ENCODE measurements at regions not wholly inside any gene's neighbourhood (a gene's known extent, or its start where the extent isn't known, plus 50 kb on each side); places are given as distances from the start of the nearest gene placed in this dataset.
"Not testable (repeated sequence)": the region's sequence is repeated elsewhere in the genome, so short reads cannot be mapped to it uniquely, and the experiment has no call there.

DNA sequence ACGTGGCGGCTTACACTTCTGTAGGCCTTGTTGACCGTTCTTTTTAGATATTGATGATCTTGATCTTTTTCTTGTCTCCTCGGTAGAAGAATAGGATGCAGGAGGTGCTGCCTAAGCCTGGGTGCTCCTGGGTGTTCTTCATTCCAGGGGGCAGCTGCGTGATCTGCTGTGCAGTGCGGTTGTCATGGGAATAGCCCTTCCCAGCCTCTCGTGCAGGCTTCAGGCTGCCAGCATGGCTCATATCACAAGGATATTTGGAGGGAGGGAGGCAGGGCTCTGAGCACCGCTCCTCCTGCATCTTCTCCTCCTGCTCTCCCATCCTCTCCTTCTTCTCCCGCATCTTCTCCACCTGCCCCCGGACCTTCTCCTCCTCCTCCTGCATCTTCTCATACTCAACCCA is 96.2 kb upstream of the ADCY2 start:
- not testable (repeated sequence) for H3K27me3 ChIP-seq (ENCODE audit: control insufficient read depth in 2 of 2, insufficient read depth in 1 of 2, low read length in 1 of 2); H3K4me3 ChIP-seq (ENCODE audit: low read length in 2 of 2); H3K4me1 ChIP-seq (ENCODE audit: control insufficient read depth in 2 of 2, insufficient read depth in 2 of 2, low read length in 2 of 2); H3K9me3 ChIP-seq (ENCODE audit: control insufficient read depth in 2 of 2, insufficient read depth in 1 of 2, low read length in 1 of 2); H3K27ac ChIP-seq (ENCODE audit: low read depth in 1 of 2, low read length in 1 of 2); H3K36me3 ChIP-seq (ENCODE audit: control insufficient read depth in 2 of 2, insufficient read depth in 2 of 2, low read length in 1 of 2); DNase-seq (ENCODE audit: low read depth in 6 of 9, low spot score in 9 of 9)
- 95% methylated on average over 10 of the region's 10 CpGs for WGBS

DNA sequence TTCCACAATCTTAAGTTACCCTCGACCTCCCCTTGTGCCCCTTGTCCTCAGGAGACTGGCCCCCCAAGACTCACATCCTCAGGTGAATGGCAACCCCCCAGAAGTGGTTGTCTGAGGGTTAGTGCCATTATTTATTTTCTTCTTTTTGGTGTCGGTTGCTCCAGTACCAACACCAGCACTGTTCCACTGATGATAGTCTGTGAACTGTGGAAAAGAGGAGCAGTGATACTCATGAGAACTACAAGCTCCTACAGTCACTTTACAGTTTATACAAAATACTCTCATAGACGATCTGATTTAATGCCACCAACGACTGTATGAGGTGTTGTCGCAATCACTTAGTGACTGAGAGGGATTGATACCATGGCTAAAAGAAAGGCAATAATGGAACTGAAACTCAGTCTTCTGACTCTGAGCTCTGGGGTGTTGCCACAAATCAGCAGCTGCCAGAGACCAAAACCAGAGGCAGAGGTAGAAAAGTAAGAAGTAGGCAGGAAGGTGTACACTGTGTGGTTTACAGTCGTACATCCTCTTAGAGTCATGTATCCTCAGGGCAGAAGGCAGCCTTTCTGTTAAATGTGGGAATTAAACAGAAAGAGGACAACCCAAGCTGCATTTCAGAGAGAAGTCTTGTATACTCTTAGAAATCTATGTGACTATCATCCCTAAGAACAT is 90.8 kb upstream of the ADCY2 start:
- H3K27me3 ChIP-seq (ENCODE audit: control insufficient read depth in 2 of 2, insufficient read depth in 1 of 2, low read length in 1 of 2); H3K36me3 ChIP-seq (ENCODE audit: control insufficient read depth in 2 of 2, insufficient read depth in 2 of 2, low read length in 1 of 2); H3K27ac ChIP-seq (ENCODE audit: low read depth in 1 of 2, low read length in 1 of 2); H3K4me1 ChIP-seq (ENCODE audit: control insufficient read depth in 2 of 2, insufficient read depth in 2 of 2, low read length in 2 of 2); H3K4me3 ChIP-seq (ENCODE audit: low read length in 2 of 2); H3K9me3 ChIP-seq (ENCODE audit: control insufficient read depth in 2 of 2, insufficient read depth in 1 of 2, low read length in 1 of 2); DNase-seq (ENCODE audit: low read depth in 6 of 9, low spot score in 9 of 9): not testable (repeated sequence)
- 81% methylated on average over 6 of the region's 6 CpGs for WGBS

DNA sequence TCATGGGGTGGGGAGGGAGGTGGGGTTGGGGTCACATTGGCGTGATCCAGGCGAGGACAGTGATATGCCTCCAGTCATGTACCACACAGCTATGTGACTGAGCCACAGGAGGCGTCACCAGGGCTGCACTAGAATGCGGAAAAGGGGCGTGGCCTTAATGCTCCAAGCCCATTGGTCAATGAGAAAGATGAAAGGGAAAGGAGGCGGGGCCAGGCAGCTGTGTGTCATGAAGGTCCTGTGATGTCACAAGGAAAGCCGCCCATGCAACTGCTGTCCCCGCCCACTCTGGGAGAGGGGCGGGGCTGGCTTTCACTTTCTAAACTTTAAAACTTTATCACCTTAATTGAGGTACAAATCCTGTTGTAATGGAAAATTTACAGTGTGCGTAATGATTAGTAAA is 89.4 kb upstream of the ADCY2 start:
- H3K36me3 ChIP-seq (ENCODE audit: control insufficient read depth in 2 of 2, insufficient read depth in 2 of 2, low read length in 1 of 2); H3K9me3 ChIP-seq (ENCODE audit: control insufficient read depth in 2 of 2, insufficient read depth in 1 of 2, low read length in 1 of 2): not testable (repeated sequence)
- 93% methylated on average over 10 of the region's 10 CpGs for WGBS

DNA sequence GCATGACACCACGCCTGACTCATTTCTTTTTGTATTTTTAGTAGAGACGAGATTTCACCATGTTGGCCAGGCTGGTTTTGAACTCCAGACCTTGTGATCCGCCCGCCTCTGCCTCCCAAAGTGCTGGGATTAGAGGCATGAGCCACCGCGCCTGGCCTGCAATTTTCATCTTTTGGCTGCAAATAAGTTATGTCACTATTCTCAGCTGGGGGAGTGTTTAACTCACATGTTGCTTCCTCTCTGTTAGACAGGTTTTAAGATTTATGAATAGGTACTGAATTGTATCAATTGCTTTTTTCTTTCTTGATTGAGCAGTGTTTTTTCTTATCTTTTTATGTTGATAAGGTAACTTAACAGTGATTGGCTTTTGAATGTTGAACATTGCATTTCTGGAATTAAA is 88.2 kb upstream of the ADCY2 start:
- not testable (repeated sequence) for DNase-seq (ENCODE audit: low read depth in 6 of 9, low spot score in 9 of 9); H3K4me1 ChIP-seq (ENCODE audit: control insufficient read depth in 2 of 2, insufficient read depth in 2 of 2, low read length in 2 of 2); H3K4me3 ChIP-seq (ENCODE audit: low read length in 2 of 2); H3K36me3 ChIP-seq (ENCODE audit: control insufficient read depth in 2 of 2, insufficient read depth in 2 of 2, low read length in 1 of 2); H3K9me3 ChIP-seq (ENCODE audit: control insufficient read depth in 2 of 2, insufficient read depth in 1 of 2, low read length in 1 of 2); H3K27me3 ChIP-seq (ENCODE audit: control insufficient read depth in 2 of 2, insufficient read depth in 1 of 2, low read length in 1 of 2); H3K27ac ChIP-seq (ENCODE audit: low read depth in 1 of 2, low read length in 1 of 2)
- 92% methylated on average over 6 of the region's 6 CpGs for WGBS

More for the DNA sequence above, 89.4 kb upstream of the ADCY2 start:
- H3K27me3 ChIP-seq (ENCODE audit: control insufficient read depth in 2 of 2, insufficient read depth in 1 of 2, low read length in 1 of 2); H3K4me3 ChIP-seq (ENCODE audit: low read length in 2 of 2); H3K27ac ChIP-seq (ENCODE audit: low read depth in 1 of 2, low read length in 1 of 2); DNase-seq (ENCODE audit: low read depth in 6 of 9, low spot score in 9 of 9); H3K4me1 ChIP-seq (ENCODE audit: control insufficient read depth in 2 of 2, insufficient read depth in 2 of 2, low read length in 2 of 2): not testable (repeated sequence)

DNA sequence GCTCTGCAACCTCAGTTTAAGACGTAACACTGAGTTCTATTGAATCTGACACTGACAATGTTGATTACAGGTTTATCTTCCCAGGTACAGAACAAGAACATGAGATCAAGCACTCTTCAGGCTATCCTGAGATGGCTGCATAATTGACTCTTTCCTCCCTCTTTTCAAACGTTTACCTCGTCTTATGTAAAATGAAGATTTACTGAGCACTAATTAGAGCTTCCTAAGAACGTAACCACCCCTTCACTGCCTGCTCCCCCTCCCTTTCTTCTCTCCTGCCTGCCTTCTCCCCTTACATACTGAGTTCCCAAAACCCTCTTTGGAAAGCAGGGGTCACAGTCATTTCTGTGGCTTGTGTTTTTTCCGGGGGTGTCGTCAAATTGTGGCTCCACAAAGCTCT is 86.2 kb upstream of the ADCY2 start:
- not testable (repeated sequence) for DNase-seq (ENCODE audit: low read depth in 6 of 9, low spot score in 9 of 9); H3K4me1 ChIP-seq (ENCODE audit: control insufficient read depth in 2 of 2, insufficient read depth in 2 of 2, low read length in 2 of 2); H3K27ac ChIP-seq (ENCODE audit: low read depth in 1 of 2, low read length in 1 of 2); H3K27me3 ChIP-seq (ENCODE audit: control insufficient read depth in 2 of 2, insufficient read depth in 1 of 2, low read length in 1 of 2); H3K9me3 ChIP-seq (ENCODE audit: control insufficient read depth in 2 of 2, insufficient read depth in 1 of 2, low read length in 1 of 2); H3K36me3 ChIP-seq (ENCODE audit: control insufficient read depth in 2 of 2, insufficient read depth in 2 of 2, low read length in 1 of 2); H3K4me3 ChIP-seq (ENCODE audit: low read length in 2 of 2)
- WGBS: 40% methylated on average over 6 of the region's 6 CpGs

DNA sequence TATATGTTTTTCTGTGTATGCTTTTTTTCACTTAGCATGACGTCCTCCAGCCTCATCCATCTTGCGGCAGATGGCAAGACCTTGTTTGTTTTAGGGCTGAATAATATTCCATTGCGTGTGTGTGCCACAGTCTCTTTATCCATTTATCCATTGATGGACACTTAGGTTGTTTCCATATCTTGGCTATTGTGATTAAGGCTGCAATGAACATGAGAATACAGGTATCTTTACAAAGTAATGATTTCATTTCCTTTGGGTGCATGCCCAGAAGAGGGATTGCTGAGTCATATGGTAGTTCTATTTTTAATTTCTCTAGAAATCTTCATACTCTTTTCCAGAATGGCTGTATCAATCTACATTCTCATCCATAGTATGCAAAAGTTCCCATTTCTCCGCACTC is 85.3 kb upstream of the ADCY2 start:
- not testable (repeated sequence) for DNase-seq (ENCODE audit: low read depth in 6 of 9, low spot score in 9 of 9); H3K9me3 ChIP-seq (ENCODE audit: control insufficient read depth in 2 of 2, insufficient read depth in 1 of 2, low read length in 1 of 2); H3K4me1 ChIP-seq (ENCODE audit: control insufficient read depth in 2 of 2, insufficient read depth in 2 of 2, low read length in 2 of 2); H3K27ac ChIP-seq (ENCODE audit: low read depth in 1 of 2, low read length in 1 of 2); H3K4me3 ChIP-seq (ENCODE audit: low read length in 2 of 2); H3K36me3 ChIP-seq (ENCODE audit: control insufficient read depth in 2 of 2, insufficient read depth in 2 of 2, low read length in 1 of 2); H3K27me3 ChIP-seq (ENCODE audit: control insufficient read depth in 2 of 2, insufficient read depth in 1 of 2, low read length in 1 of 2)
- WGBS: 86% methylated on average over 4 of the region's 4 CpGs

DNA sequence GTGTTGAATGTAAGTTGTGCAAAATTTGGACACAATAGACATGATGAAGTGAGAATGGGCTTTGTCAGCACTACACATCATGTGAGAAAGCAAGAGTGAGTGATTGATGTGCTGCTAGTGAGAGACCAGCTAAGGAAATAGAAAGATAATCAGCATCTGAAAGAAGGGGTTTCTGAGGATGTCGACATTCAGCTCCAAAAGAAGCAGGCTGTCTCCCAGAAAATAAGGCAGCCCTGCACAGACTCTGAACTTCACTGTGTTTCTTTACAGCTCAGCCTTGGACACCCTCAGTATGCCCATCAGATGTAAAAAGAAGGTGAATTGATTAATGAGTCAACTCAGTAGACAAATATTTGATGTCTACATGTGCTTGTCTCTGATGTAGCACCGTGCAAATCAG is 80.8 kb upstream of the ADCY2 start:
- 73% methylated on average over 2 of the region's 2 CpGs for WGBS
- H3K4me3 ChIP-seq (ENCODE audit: low read length in 2 of 2): no peak overlapping the region
- no peaks in the 10 kb centered on the region for H3K4me1 ChIP-seq (ENCODE audit: control insufficient read depth in 2 of 2, insufficient read depth in 2 of 2, low read length in 2 of 2)
- no peaks in the 10 kb centered on the region for H3K36me3 ChIP-seq (ENCODE audit: control insufficient read depth in 2 of 2, insufficient read depth in 2 of 2, low read length in 1 of 2)
- no peak for DNase-seq (ENCODE audit: low read depth in 6 of 9, low spot score in 9 of 9)
- H3K27me3 ChIP-seq (ENCODE audit: control insufficient read depth in 2 of 2, insufficient read depth in 1 of 2, low read length in 1 of 2): no peaks in the 10 kb centered on the region
- H3K27ac ChIP-seq (ENCODE audit: low read depth in 1 of 2, low read length in 1 of 2): no peak overlapping the region
- no peaks in the 10 kb centered on the region for H3K9me3 ChIP-seq (ENCODE audit: control insufficient read depth in 2 of 2, insufficient read depth in 1 of 2, low read length in 1 of 2)

DNA sequence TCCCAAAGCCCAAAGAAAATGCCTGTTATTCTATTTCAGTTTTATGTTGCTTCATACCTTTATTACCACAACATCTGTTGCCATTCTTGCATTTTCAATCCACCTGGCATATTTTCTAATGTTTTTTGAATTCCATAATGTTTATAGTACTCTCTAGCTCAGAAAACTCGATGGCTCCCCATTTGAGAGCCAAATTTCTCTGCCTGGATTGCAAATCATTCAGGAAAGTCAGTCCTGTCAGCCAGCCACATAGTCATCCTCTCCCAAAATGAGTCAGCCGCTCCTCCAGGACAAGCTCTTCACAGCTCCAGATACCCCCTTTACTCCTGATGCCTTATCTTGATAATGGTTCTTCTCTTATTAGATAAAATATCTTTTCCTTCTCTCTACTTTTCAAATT is 78.2 kb upstream of the ADCY2 start:
- H3K36me3 ChIP-seq (ENCODE audit: control insufficient read depth in 2 of 2, insufficient read depth in 2 of 2, low read length in 1 of 2): no peaks in the 10 kb centered on the region
- H3K4me3 ChIP-seq (ENCODE audit: low read length in 2 of 2): no peak overlapping the region
- no peak overlapping the region for H3K27ac ChIP-seq (ENCODE audit: low read depth in 1 of 2, low read length in 1 of 2)
- H3K4me1 ChIP-seq (ENCODE audit: control insufficient read depth in 2 of 2, insufficient read depth in 2 of 2, low read length in 2 of 2): no peaks in the 10 kb centered on the region
- 63% methylated on average over 2 of the region's 2 CpGs for WGBS
- no peaks in the 10 kb centered on the region for H3K9me3 ChIP-seq (ENCODE audit: control insufficient read depth in 2 of 2, insufficient read depth in 1 of 2, low read length in 1 of 2)
- H3K27me3 ChIP-seq (ENCODE audit: control insufficient read depth in 2 of 2, insufficient read depth in 1 of 2, low read length in 1 of 2): no peaks in the 10 kb centered on the region
- no peak for DNase-seq (ENCODE audit: low read depth in 6 of 9, low spot score in 9 of 9)

DNA sequence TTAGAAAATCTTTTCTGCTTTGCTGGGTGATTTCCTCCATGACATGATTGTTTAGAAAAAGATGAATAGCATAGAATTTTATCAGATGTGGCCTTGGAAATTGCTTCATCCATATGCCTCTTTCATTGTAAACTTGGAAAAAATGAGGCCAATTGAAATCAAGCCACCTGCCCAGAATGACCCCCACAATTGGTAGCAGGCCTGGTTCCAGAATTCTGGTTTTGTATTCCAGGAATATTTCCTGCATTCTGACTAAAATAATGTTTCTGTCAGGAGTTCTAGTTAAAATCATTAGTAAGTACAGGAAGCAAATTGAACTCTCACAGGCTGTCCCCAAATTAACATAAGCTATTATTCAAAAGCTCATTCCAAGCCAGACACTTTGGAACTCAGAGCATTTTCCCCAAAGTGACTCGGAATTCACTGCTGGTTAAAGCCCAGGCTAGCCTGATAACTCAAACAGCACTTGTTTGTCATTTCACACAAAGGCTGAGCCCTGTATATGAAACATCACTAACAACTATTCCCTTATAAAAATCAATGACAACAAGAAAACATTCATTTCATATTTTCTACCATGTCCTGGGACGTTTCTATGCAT is 75.1 kb upstream of the ADCY2 start:
- Histone ChIP-seq H3K9me3 (ENCODE audit: control insufficient read depth in 2 of 2, insufficient read depth in 1 of 2, low read length in 1 of 2) (no peaks in the 10 kb centered on the region), H3K4me1 (ENCODE audit: control insufficient read depth in 2 of 2, insufficient read depth in 2 of 2, low read length in 2 of 2) (no peaks in the 10 kb centered on the region), H3K27ac (ENCODE audit: low read depth in 1 of 2, low read length in 1 of 2) (no peak overlapping the region), H3K36me3 (ENCODE audit: control insufficient read depth in 2 of 2, insufficient read depth in 2 of 2, low read length in 1 of 2) (no peaks in the 10 kb centered on the region), H3K27me3 (ENCODE audit: control insufficient read depth in 2 of 2, insufficient read depth in 1 of 2, low read length in 1 of 2) (no peaks in the 10 kb centered on the region), H3K4me3 (ENCODE audit: low read length in 2 of 2) (no peak overlapping the region)
- WGBS: 60% methylated on average over 2 of the region's 2 CpGs
- no peak for DNase-seq (ENCODE audit: low read depth in 6 of 9, low spot score in 9 of 9)
